Astrocyte of the cerebellum (primary cell): ENCODE measurements at regions not wholly inside any gene's neighbourhood (a gene's known extent, or its start where the extent isn't known, plus 50 kb on each side); places are given as distances from the start of the nearest gene placed in this dataset.

Experiments
- DNase-seq: peaks from one replicate; pipeline ENCODE4 v3.0.0-alpha.2; 2011; ENCODE audit warnings: low read depth
- H3K4me3 ChIP-seq: 2 replicates; pipeline ENCODE4 v1.5.1; 2011; ENCODE audit warnings: mild to moderate bottlenecking, low read depth, low read length, moderate library complexity
- CTCF ChIP-seq: IDR thresholded peaks from 2 replicates; pipeline ENCODE4 v1.5.1; 2012; ENCODE audit warnings: low read length, low read depth, moderate library complexity, mild to moderate bottlenecking; ENCODE audit errors: missing control alignments
- in situ Hi-C: cut with HindIII; loops from 2 replicates; pipeline ENCODE4 v1.10.0; 2017; ENCODE audit warnings: low sequenced_read_pairs

DNA sequence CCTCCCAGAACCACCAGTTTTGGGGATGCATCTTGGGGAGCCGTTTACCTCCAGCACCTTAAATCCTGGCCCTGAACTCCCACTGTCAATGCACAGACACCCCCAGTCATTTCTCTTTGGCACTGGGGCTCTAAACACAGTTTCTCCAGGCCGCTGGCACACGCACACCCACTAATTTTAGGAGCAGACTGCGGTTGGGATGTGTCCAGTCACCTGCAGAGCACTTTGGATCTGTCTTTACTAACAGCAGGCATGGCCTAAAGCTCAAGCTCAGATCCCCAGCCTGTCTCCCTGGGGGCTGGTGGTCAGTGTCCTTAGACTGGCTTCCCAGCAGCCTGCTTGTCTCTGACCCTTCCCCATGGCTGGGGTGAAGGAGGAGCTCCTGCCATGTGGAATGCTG is 49.9 kb downstream of the SYNE3 start:
- no peak overlapping the region for H3K4me3 ChIP-seq
- in situ Hi-C loops, result no loop called here
- DNase-seq, result no peak
- no peak for TF ChIP-seq CTCF

DNA sequence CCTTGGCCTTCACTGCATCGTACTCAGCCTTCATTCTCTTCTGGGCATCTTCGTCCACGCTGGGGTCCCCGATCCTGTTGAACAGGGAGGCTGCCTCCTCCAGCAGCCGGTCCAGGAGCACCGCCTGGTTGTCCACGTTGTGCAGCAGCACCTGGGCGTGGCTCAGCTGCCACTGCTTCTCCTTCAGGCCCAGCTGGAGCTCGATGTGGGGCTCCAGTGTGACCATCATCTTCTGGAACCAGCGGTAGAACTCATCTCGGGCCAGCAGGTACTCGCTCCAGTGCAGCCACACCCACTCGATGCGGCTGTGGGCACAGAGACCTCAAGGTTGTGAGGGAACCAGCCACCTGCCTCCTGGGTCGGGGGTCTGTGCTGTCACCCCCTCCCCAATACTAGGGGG is 50.5 kb downstream of the SYNE3 start:
- H3K4me3 ChIP-seq, result no peak overlapping the region
- TF ChIP-seq CTCF, result no peak
- DNase-seq, result no peak
- in situ Hi-C loops, result no loop called here

GRCh38 chr14:95465358-95465757 is 51.1 kb downstream of the SYNE3 start:
- TF ChIP-seq CTCF, result no peak
- in situ Hi-C loops, result no loop called here
- no peak for DNase-seq
- no peak overlapping the region for H3K4me3 ChIP-seq

DNA sequence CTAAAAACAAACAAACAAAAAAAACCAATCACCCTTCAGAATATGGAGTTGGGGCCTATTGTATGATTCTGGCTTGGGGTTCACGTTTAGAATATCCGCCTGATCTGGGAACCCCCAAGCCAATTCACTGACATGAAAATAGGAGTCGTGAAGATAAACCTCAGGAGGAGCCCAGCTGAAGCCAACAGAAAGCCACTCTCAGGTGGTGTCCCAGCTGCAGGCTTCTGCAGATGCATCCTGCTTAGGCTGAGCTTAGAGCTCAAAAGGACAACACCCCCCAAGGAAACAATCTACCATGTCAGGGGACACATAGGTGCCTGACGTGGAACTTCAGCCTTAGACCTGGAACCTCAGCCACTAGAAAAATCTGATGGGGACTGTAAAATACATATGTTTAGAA is 51.9 kb downstream of the SYNE3 start:
- no peak for TF ChIP-seq CTCF
- in situ Hi-C loops, result loop anchor here (5.0 kb wide), 1 partner anchor 68 kb away; no protein-coding TSS in a partner anchor

DNA sequence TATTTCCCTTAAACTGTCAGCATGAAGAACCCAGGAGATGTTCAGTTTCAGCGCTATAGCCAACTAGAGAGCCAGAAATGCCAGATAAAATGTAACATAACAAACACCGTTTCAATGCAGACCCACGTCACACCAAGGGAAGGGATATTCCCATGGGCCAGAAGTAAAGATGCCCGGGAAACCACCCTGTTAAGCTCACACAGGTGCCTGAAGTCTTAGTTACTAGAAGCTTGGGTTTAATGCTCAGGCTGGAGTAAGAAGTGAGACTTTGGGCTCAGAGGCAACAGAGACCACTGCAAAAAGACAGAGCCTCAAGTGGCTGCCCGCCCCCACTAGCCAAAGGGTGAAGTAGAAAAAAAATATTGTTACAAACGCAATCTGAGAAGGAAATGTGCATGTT is 52.3 kb downstream of the SYNE3 start:
- no peak overlapping the region for H3K4me3 ChIP-seq
- no peak for TF ChIP-seq CTCF
- in situ Hi-C loops, result loop anchor here (5.0 kb wide), 1 partner anchor 68 kb away; no protein-coding TSS in a partner anchor
- DNase-seq, result no peak

More for the DNA sequence above, 51.9 kb downstream of the SYNE3 start:
- no peak overlapping the region for H3K4me3 ChIP-seq
- DNase-seq, result no peak

DNA sequence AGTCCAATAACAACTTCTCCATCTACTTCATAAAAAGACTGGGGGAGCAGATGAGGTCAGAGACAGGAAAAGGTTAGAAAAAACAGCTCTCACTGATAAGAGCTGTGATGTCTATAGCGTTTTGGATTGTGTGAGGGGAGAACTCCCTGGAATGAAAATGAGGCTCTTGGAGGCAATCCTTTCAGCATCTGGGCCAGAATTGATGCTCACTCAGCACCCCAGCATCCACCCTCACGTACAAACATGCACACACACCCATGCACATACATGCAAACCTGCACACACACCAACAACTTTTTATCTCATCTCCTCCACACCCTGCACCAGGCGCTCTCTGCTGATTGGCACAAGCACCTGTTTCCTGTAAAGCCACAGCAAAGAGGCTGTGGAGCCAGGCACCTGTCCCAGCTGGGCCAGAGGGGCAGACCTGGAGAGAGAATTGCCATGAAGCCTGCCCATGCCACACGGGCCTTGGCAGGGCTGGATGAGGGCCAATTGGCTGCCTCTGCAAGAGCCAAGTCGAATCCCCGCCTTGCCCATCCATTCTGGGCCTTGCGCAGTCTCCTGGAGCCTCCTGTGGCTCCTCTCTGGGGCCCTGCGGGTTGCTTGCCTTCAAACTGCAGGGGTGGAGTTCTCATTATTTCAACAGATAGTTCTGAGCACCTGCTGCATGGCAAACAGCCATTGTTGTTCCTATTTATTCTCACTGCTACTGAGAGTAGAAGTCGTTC is 53.1 kb downstream of the SYNE3 start:
- in situ Hi-C loops, result loop anchor here (5.0 kb wide), 1 partner anchor 69 kb away; no protein-coding TSS in a partner anchor
- TF ChIP-seq CTCF, result no peak
- H3K4me3 ChIP-seq, result no peak overlapping the region
- no peak for DNase-seq
